Testis (tissue), 2 donors: ENCODE measurements at regions not wholly inside any gene's neighbourhood (a gene's known extent, or its start where the extent isn't known, plus 50 kb on each side); places are given as distances from the start of the nearest gene placed in this dataset.
"Not testable (repeated sequence)": the region's sequence is repeated elsewhere in the genome, so short reads cannot be mapped to it uniquely, and the experiment has no call there.

ENCODE experiments used
- DNase-seq: peaks from one replicate; pipeline ENCODE4 v3.0.0-alpha.2; 2019
- H3K27ac ChIP-seq, 2 donors: fragments of 200-600 bp; sonication (generic); one replicate each; pipeline ENCODE4 v1.5.1; 2019
- H3K27me3 ChIP-seq: fragments of 200-600 bp; sonication (generic); one replicate; pipeline ENCODE4 v1.5.1; 2019
- H3K36me3 ChIP-seq: fragments of 200-600 bp; sonication (generic); one replicate; pipeline ENCODE4 v1.5.1; 2017; ENCODE audit warnings: low read depth; ENCODE audit errors: missing control alignments
- H3K4me1 ChIP-seq: fragments of 200-600 bp; sonication (generic); one replicate; pipeline ENCODE4 v1.5.1; 2019
- H3K4me3 ChIP-seq, 2 donors: fragments of 200-600 bp; sonication (generic); one replicate each; pipeline ENCODE4 v1.5.1; 2017 to 2019
- H3K9me3 ChIP-seq: fragments of 200-600 bp; sonication (generic); one replicate; pipeline ENCODE4 v1.5.1; 2017
- POLR2A ChIP-seq: fragments of 450-650 bp; IDR thresholded peaks from one replicate; pipeline ENCODE4 v1.6.1; 2017; ENCODE audit warnings: antibody characterized with exemption, mild to moderate bottlenecking, moderate library complexity
- WGBS, 2 donors: methylation state at CpG; one replicate each; pipeline ENCODE4 v1.1.5; 2018; 5-methylcytosine and 5-hydroxymethylcytosine counted together
- intact Hi-C: fragments of 100-400 bp; cut with DNase I; formaldehyde crosslinking; loops from one replicate; pipeline ENCODE4 v1.15.1; 2023; ENCODE audit warnings: low total_unique reads
- TF ChIP-seq, protein P1 (sequence below), 3 experiments: fragments of 450-650 bp in 2 of 3; fragments of 200-600 bp in 1 of 3; sonication (generic) in 1 of 3; IDR thresholded peaks; one replicate each; pipeline ENCODE4 v1.5.1; 2016 to 2019; ENCODE audit warnings: antibody characterized with exemption in 3 of 3, mild to moderate bottlenecking in 2 of 3, moderate library complexity in 1 of 3

DNA sequence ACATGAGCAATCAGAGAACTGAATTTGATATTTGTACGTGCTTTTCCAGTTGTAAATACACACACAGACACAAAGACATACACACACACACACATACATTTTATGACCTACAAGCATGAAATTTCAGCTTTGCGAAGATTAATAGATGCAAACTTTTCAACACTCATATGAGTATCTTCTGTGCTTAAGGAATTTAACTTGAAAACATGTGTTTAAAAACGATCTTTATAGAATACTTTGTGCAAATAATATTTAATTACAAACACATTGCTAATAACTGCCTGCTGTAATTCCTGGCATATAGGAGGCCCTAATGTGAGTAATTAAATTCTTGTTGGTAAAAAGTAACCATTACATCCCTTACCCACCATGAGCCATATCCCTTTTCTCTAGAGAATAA, 107.7 kb upstream of the PLSCR5 start:
- no peak for DNase-seq
- intact Hi-C loops: no loop called here
- Histone ChIP-seq H3K9me3 (no peaks in the 10 kb centered on the region), H3K4me3 (no peak overlapping the region), H3K36me3 (no peaks in the 10 kb centered on the region), H3K27me3 (no peaks in the 10 kb centered on the region), H3K27ac (no peak overlapping the region), H3K4me1 (no peaks in the 10 kb centered on the region)
- TF ChIP-seq POLR2A: no peak
- TF ChIP-seq, protein P1, sequence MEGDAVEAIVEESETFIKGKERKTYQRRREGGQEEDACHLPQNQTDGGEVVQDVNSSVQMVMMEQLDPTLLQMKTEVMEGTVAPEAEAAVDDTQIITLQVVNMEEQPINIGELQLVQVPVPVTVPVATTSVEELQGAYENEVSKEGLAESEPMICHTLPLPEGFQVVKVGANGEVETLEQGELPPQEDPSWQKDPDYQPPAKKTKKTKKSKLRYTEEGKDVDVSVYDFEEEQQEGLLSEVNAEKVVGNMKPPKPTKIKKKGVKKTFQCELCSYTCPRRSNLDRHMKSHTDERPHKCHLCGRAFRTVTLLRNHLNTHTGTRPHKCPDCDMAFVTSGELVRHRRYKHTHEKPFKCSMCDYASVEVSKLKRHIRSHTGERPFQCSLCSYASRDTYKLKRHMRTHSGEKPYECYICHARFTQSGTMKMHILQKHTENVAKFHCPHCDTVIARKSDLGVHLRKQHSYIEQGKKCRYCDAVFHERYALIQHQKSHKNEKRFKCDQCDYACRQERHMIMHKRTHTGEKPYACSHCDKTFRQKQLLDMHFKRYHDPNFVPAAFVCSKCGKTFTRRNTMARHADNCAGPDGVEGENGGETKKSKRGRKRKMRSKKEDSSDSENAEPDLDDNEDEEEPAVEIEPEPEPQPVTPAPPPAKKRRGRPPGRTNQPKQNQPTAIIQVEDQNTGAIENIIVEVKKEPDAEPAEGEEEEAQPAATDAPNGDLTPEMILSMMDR (IDR thresholded peaks at IDR 0.05): no peak
- 84 to 88% methylated on average over 3 of the region's 3 CpGs for WGBS, 2 donors

DNA sequence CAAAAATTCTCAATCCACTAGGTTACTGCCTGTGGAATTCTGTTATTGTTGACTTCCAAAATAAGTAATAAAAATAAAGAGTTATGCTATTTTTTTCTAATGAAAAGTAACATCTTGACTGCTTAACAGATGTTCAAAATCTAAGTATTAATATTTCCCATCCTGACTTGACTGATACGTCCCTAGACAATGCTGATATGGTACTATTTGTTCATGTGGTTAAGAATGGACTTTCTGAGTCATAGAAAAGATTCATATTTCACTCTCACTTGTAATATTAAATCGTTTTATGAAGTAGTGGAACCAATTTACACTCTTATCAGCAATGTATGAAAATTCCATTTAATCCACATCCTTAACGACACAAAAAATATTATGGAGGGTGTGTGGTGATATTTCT, 104.8 kb upstream of the PLSCR5 start:
- Histone ChIP-seq H3K4me1 (no peaks in the 10 kb centered on the region), H3K4me3 (no peak overlapping the region), H3K27me3 (no peaks in the 10 kb centered on the region), H3K27ac (no peak overlapping the region), H3K36me3 (no peaks in the 10 kb centered on the region), H3K9me3 (no peaks in the 10 kb centered on the region)
- intact Hi-C loops: no loop called here
- no peak for DNase-seq
- 44 to 51% methylated on average over 3 of the region's 3 CpGs for WGBS, 2 donors
- TF ChIP-seq POLR2A: no peak
- TF ChIP-seq, protein P1 (IDR thresholded peaks at IDR 0.05): no peak

DNA sequence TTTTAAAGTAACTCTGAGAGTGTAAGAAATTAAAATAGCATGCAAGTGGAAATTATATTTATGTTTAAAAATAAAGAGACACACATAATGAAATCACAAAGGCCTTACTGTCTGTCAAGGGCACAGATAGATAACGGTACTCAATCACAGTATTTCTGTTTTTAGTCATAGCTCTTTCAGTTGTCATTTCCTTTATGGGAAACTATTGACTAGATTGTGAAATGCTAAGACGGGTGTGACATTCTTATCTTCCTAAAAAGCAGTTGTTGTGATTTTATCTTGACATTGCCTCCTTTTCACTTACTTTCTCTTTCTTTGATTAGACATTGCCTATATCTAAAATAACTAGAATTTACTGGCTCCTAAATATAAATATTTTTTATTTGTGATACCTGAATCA, 100.1 kb upstream of the PLSCR5 start:
- no peak overlapping the region for H3K27ac ChIP-seq
- intact Hi-C loops: no loop called here
- H3K4me3 ChIP-seq: no peak overlapping the region
- H3K4me1 ChIP-seq: no peaks in the 10 kb centered on the region
- no peak for DNase-seq
- TF ChIP-seq, protein P1 (IDR thresholded peaks at IDR 0.05): no peak
- no peak for TF ChIP-seq POLR2A
- WGBS, 2 donors: 63 to 78% methylated on average over 2 of the region's 2 CpGs
- H3K36me3 ChIP-seq: no peaks in the 10 kb centered on the region
- H3K9me3 ChIP-seq: no peaks in the 10 kb centered on the region
- no peaks in the 10 kb centered on the region for H3K27me3 ChIP-seq

DNA sequence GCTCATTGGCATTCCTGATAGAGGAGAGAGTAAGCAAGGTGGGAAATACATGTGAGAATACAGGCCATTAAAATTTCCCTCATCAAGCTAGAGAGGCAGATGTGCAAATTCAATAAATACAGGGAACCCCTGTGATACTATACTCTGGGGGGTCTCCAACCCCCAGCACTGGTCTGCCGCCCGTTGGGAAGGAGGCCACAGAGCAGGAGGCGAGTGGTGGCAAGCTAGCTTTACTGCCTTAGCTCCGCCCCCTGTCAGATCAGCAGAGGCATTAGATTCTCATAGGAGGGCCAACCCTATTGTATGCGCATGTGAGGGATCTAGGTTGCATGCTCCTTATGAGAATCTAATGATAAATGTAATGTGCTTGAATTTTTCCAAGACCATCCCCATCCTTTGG, 97.1 kb upstream of the PLSCR5 start:
- Histone ChIP-seq H3K9me3 (no peaks in the 10 kb centered on the region), H3K27ac (no peak overlapping the region), H3K36me3 (no peaks in the 10 kb centered on the region), H3K27me3 (no peaks in the 10 kb centered on the region), H3K4me1 (no peaks in the 10 kb centered on the region), H3K4me3 (no peak overlapping the region)
- intact Hi-C loops: no loop called here
- DNase-seq: no peak
- no peak for TF ChIP-seq POLR2A
- TF ChIP-seq, protein P1 (IDR thresholded peaks at IDR 0.05): no peak
- 86 to 87% methylated on average over 5 of the region's 5 CpGs for WGBS, 2 donors

DNA sequence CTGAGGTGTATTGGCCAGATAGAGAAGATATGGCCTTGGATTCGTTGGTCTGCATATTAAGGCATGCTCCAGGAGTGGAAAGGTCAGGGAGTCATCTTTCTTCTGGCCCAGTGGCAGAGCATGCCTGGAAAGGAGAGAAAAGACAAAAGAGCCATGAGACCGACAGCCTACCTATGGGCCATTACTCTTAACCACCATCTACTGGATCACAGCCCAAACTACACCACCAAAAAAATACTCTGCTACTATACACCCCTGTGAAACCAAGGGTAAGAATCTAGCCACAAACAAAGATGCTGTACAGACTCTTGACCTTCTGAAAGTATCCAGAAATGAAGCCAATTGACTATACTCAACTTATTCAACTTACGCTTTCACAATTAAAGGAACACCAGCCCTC, 96.1 kb upstream of the PLSCR5 start:
- TF ChIP-seq, protein P1 (IDR thresholded peaks at IDR 0.05): no peak
- TF ChIP-seq POLR2A: no peak
- no peak overlapping the region for H3K27ac ChIP-seq
- H3K36me3 ChIP-seq: no peaks in the 10 kb centered on the region
- H3K27me3 ChIP-seq: no peaks in the 10 kb centered on the region
- no peak overlapping the region for H3K4me3 ChIP-seq
- H3K9me3 ChIP-seq: no peaks in the 10 kb centered on the region
- DNase-seq: no peak
- no peaks in the 10 kb centered on the region for H3K4me1 ChIP-seq
- intact Hi-C loops: no loop called here
- 80 to 84% methylated on average over 3 of the region's 3 CpGs for WGBS, 2 donors

DNA sequence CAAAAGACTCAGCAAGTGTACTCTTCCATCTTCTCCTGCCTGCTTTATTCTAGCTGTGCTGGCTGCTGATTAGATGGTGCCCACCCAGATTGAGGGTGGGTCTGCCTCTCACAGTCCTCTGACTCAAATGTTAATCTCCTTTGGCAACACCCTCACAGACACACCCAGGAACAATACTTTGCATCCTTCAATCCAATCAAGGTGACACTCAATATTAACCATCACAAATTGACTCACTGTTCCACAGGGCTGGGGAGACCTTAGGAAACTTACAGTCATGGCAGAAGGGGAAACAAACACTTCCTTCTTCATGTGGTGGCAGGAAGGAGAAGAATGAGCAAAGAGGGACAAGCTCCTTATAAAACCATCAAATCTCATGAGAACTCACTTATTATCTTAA, 94.9 kb upstream of the PLSCR5 start:
- H3K4me1 ChIP-seq, H3K27ac ChIP-seq, H3K9me3 ChIP-seq, H3K27me3 ChIP-seq, H3K4me3 ChIP-seq, DNase-seq, intact Hi-C loops, H3K36me3 ChIP-seq: not testable (repeated sequence)
